Prostate gland (tissue), 2 donors: ENCODE measurements at regions not wholly inside any gene's neighbourhood (a gene's known extent, or its start where the extent isn't known, plus 50 kb on each side); places are given as distances from the start of the nearest gene placed in this dataset.

ENCODE experiments used
- POLR2A ChIP-seq: fragments of 450-650 bp; IDR thresholded peaks from one replicate; pipeline ENCODE4 v1.6.1; 2016; ENCODE audit warnings: antibody characterized with exemption, mild to moderate bottlenecking
- POLR2AphosphoS5 ChIP-seq: sonication (generic); formaldehyde crosslinking; IDR thresholded peaks from one replicate; pipeline ENCODE4 v1.6.1; 2017; ENCODE audit warnings: antibody characterized with exemption
- TF ChIP-seq, protein P1 (sequence below), 4 experiments: fragments of 200-600 bp in 2 of 4; fragments of 450-650 bp in 2 of 4; sonication (generic) in 2 of 4; IDR thresholded peaks; 1 replicate in 3 of 4; 2 replicates in 1 of 4; pipeline ENCODE4 v1.5.1; 2016 to 2019; ENCODE audit warnings: antibody characterized with exemption in 4 of 4, mild to moderate bottlenecking in 2 of 4, moderate library complexity in 2 of 4

DNA sequence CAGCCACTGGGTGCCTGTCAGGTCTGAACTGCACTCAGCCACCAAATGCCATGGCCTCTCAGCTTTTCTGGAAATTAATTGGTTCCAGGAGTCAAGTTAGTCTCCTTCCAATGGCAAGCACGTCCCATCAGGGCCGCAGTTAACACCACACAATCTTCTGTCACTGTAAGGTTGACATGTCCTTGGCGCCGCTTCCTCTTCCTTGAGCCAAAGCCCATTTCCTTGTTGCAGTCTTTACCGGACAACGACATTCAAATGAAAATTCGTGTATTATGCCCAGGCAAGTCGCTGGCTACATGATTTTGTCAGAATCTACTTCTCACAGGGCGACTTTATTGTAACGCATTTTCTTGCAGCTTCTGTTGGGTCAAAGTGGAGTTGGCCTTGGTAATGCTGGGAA, 430.6 kb upstream of the KAZN start:
- TF ChIP-seq, protein P1, sequence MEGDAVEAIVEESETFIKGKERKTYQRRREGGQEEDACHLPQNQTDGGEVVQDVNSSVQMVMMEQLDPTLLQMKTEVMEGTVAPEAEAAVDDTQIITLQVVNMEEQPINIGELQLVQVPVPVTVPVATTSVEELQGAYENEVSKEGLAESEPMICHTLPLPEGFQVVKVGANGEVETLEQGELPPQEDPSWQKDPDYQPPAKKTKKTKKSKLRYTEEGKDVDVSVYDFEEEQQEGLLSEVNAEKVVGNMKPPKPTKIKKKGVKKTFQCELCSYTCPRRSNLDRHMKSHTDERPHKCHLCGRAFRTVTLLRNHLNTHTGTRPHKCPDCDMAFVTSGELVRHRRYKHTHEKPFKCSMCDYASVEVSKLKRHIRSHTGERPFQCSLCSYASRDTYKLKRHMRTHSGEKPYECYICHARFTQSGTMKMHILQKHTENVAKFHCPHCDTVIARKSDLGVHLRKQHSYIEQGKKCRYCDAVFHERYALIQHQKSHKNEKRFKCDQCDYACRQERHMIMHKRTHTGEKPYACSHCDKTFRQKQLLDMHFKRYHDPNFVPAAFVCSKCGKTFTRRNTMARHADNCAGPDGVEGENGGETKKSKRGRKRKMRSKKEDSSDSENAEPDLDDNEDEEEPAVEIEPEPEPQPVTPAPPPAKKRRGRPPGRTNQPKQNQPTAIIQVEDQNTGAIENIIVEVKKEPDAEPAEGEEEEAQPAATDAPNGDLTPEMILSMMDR (IDR thresholded peaks at IDR 0.05) = no peak
- no peak for TF ChIP-seq POLR2A
- TF ChIP-seq POLR2AphosphoS5 = peak; percentile 65
